ENCODE measurements at regions not wholly inside any gene's neighbourhood (a gene's known extent, or its start where the extent isn't known, plus 50 kb on each side); places are given as distances from the start of the nearest gene placed in this dataset.

DNA sequence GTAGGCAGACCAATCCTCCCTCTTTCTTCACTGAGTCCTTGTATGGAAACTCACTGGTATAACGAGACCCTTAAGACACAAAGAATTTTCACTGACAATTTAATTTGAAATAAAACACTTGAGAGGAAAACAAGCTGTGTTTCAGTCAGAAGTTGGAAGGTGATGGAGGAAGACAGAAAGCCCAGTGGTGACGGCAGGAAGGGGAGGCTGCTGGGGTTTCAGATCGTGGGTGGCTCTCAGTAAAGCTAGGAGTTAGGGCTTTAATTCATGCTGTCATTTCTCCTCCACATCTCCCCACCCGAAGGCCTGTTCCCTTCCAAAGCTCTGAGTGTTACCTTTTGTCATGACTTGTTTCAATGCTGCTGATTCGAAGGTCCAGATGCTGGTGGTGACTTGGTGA lies 605.2 kb upstream of the DPP6 start:
- no peak for TF ChIP-seq YY1 (IDR thresholded peaks at IDR 0.05; ENCODE audit: insufficient read depth, insufficient read length)
- TF ChIP-seq ZNF274 (IDR thresholded peaks at IDR 0.05; ENCODE audit: low read depth, low read length) = no peak
- no peak for TF ChIP-seq SUZ12 (IDR thresholded peaks at IDR 0.05; ENCODE audit: extremely low read depth, insufficient read depth, insufficient read length)

Measured in NT2/D1 (cell line).